HG03558 (cell line): ENCODE measurements at regions not wholly inside any gene's neighbourhood (a gene's known extent, or its start where the extent isn't known, plus 50 kb on each side); places are given as distances from the start of the nearest gene placed in this dataset.

Source experiments
- ATAC-seq: cut with Tn5 transposase; IDR thresholded peaks from one replicate; pipeline ENCODE4 v1.9.1; 2021; ENCODE audit warnings: moderate number of reproducible peaks; ENCODE audit not compliant: unreplicated experiment; ENCODE audit errors: extremely low read depth

DNA sequence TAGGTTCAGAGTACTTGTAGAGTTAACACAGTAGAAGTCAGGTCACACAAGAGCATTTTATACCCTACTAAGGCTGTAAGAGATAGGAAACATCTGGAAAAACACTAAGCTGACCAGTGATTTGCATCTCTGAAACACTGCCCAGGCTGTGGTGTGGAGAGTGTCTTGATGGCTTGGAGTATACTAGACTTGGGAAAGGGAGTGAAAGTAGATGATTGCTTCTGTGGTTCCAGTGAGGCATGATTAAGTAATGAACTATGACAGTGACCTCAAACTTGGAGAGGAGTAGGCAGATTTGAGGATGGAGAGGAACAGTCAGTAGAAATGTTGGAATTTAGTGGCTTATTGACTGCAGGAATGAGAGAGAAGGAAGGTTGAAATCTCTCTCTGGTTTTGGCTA, 201.2 kb downstream of the FLRT2 start:
- no peak for ATAC-seq

DNA sequence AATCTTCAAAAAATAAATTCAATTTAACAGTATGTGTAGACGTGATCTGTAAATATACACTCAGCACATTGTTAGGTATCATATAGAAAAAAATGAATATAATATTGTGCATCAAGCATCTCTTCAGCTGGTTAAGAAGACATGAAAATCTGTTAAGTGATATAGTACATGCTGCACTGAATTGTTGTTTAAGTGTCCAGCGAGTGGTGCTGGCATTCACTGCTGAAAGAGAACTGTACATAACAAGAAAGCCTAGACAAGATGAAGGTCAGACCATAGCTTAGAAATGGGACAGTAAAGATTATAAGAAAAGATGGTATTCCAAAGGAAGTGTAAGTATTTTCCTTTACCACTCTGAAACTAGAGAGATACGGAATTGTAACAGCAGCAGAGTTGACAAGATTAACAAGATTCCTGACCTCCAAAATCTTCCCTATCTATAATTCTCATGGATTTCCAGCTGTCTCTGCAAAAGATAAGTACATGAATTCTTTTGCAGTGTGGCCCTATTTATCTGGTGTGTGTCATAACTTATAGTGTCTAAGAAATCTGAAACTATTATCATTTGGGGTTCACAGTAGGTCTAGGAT, 198.6 kb downstream of the FLRT2 start:
- no peak for ATAC-seq

GRCh38 chr14:85714069-85714468, 184.1 kb downstream of the FLRT2 start:
- ATAC-seq = no peak

- ATAC-seq = no peak
Observed at GRCh38 chr14:85711620-85712019, 181.7 kb downstream of the FLRT2 start.
